GM13976 (cell line): ENCODE measurements at regions not wholly inside any gene's neighbourhood (a gene's known extent, or its start where the extent isn't known, plus 50 kb on each side); places are given as distances from the start of the nearest gene placed in this dataset.
"Not testable (repeated sequence)": the region's sequence is repeated elsewhere in the genome, so short reads cannot be mapped to it uniquely, and the experiment has no call there.

Experiments
- DNase-seq: peaks from one replicate; pipeline ENCODE4 v3.0.0; 2012; ENCODE audit warnings: low spot score
- CTCF ChIP-seq: IDR thresholded peaks from 2 replicates; pipeline ENCODE4 v1.5.1; 2012; ENCODE audit warnings: borderline replicate concordance, mild to moderate bottlenecking; ENCODE audit not compliant: insufficient read depth; ENCODE audit errors: extremely low read depth, missing control alignments, control extremely low read depth
- in situ Hi-C: fragments of 300-500 bp; cut with MboI; formaldehyde crosslinking; loops from one replicate; pipeline ENCODE4 v1.12.0; 2022; ENCODE audit warnings: low sequenced_read_pairs, mixed read lengths, inconsistent platforms; ENCODE audit not compliant: unreplicated experiment

GRCh38 chr6:40152196-40152595 is 217.9 kb upstream of the MOCS1 start:
- no peak for TF ChIP-seq CTCF
- DNase-seq = no peak
- in situ Hi-C loops = no loop called here

GRCh38 chr6:40148882-40149573 is 214.8 kb upstream of the MOCS1 start:
- no peak for TF ChIP-seq CTCF
- in situ Hi-C loops = no loop called here
- peak; percentile 53 for DNase-seq

GRCh38 chr6:40146902-40147301 is 212.6 kb upstream of the MOCS1 start:
- TF ChIP-seq CTCF = no peak

GRCh38 chr6:40139447-40139846 is 205.2 kb upstream of the MOCS1 start:
- in situ Hi-C loops = no loop called here
- no peak for DNase-seq
- TF ChIP-seq CTCF = no peak

More at GRCh38 chr6:40146902-40147301, 212.6 kb upstream of the MOCS1 start:
- no peak for DNase-seq
- in situ Hi-C loops = no loop called here

- no peak for TF ChIP-seq CTCF
- DNase-seq = no peak
- in situ Hi-C loops = no loop called here
These were observed 204.0 kb upstream of the MOCS1 start for GRCh38 chr6:40138273-40138720.

GRCh38 chr6:40135491-40136072 is 201.3 kb upstream of the MOCS1 start:
- in situ Hi-C loops = no loop called here
- TF ChIP-seq CTCF = no peak
- DNase-seq = no peak

GRCh38 chr6:40133981-40134380 is 199.7 kb upstream of the MOCS1 start:
- DNase-seq, in situ Hi-C loops: not testable (repeated sequence)
